HG03103 (cell line): ENCODE measurements at regions not wholly inside any gene's neighbourhood (a gene's known extent, or its start where the extent isn't known, plus 50 kb on each side); places are given as distances from the start of the nearest gene placed in this dataset.
A peak's percentile ranks its signal among the peaks of the same experiment; 100 is the strongest.
"Not testable (repeated sequence)": the region's sequence is repeated elsewhere in the genome, so short reads cannot be mapped to it uniquely, and the experiment has no call there.

Source experiments
- ATAC-seq: cut with Tn5 transposase; IDR thresholded peaks from one replicate; pipeline ENCODE4 v1.9.1; 2021; ENCODE audit warnings: low read depth; ENCODE audit not compliant: unreplicated experiment

- no peak for ATAC-seq
Observed at GRCh38 chrX:42175843-42176242, 252.5 kb upstream of the CASK start.

GRCh38 chrX:42157923-42158322, 234.6 kb upstream of the CASK start:
- not testable (repeated sequence) for ATAC-seq

GRCh38 chrX:42151808-42152207, 228.5 kb upstream of the CASK start:
- no peak for ATAC-seq

- no peak for ATAC-seq
Observed at GRCh38 chrX:42149765-42150164, 226.4 kb upstream of the CASK start.

GRCh38 chrX:42149281-42149680, 225.9 kb upstream of the CASK start:
- ATAC-seq: no peak

- no peak for ATAC-seq
Observed at GRCh38 chrX:42143866-42144592, 220.7 kb upstream of the CASK start.

- ATAC-seq: no peak
Observed at GRCh38 chrX:42140320-42140719, 217.0 kb upstream of the CASK start.

- ATAC-seq: no peak
Observed at GRCh38 chrX:42135583-42136228, 212.4 kb upstream of the CASK start.

GRCh38 chrX:42131856-42132255, 208.5 kb upstream of the CASK start:
- no peak for ATAC-seq

- ATAC-seq: no peak
Observed at GRCh38 chrX:42129022-42129940, 205.9 kb upstream of the CASK start.

GRCh38 chrX:42128587-42128986, 205.2 kb upstream of the CASK start:
- no peak for ATAC-seq

- no peak for ATAC-seq
Observed at GRCh38 chrX:42128020-42128419, 204.7 kb upstream of the CASK start.

GRCh38 chrX:42127563-42127962, 204.2 kb upstream of the CASK start:
- no peak for ATAC-seq

- ATAC-seq: no peak
Observed at GRCh38 chrX:42123369-42123768, 200.0 kb upstream of the CASK start.

GRCh38 chrX:42119076-42119475, 195.7 kb upstream of the CASK start:
- no peak for ATAC-seq

GRCh38 chrX:42117318-42117717, 194.0 kb upstream of the CASK start:
- ATAC-seq: peak; percentile 79

- ATAC-seq: no peak
Observed at GRCh38 chrX:42109428-42109827, 186.1 kb upstream of the CASK start.

- ATAC-seq: no peak
Observed at GRCh38 chrX:42107495-42108488, 184.4 kb upstream of the CASK start.

GRCh38 chrX:42106556-42106955, 183.2 kb upstream of the CASK start:
- no peak for ATAC-seq
